Stimulated activated CD8-positive, alpha-beta memory T cell treated with anti-CD3 and anti-CD28 coated beads, Interleukin-15, amount 100 ng/mL, for 1 hour (primary cell): ENCODE measurements at regions not wholly inside any gene's neighbourhood (a gene's known extent, or its start where the extent isn't known, plus 50 kb on each side); places are given as distances from the start of the nearest gene placed in this dataset.
"Not testable (repeated sequence)": the region's sequence is repeated elsewhere in the genome, so short reads cannot be mapped to it uniquely, and the experiment has no call there.

Source experiments
- DNase-seq: peaks from one replicate; pipeline ENCODE4 v3.0.0-alpha.2; 2020; ENCODE audit warnings: low read depth

DNA sequence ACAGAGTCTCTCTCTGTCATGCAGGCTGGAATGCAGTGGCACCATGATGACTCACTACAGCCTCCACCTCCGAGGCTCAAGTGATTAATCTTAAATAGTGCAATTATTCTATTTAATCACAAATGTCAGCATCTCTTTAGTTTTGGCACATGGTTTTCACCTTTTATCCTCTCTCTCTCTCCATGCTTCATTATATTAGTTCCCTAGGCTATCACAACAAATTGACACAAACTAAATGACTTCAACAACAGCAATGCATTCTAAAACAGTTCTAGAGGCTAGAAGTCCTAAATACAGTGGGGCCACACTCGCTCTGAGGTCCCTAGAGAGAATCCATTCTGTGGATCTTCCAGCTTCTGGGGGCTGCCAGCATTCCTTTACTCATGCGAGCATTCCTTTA is 178.2 kb upstream of the ZNG1F start:
- DNase-seq: not testable (repeated sequence)

DNA sequence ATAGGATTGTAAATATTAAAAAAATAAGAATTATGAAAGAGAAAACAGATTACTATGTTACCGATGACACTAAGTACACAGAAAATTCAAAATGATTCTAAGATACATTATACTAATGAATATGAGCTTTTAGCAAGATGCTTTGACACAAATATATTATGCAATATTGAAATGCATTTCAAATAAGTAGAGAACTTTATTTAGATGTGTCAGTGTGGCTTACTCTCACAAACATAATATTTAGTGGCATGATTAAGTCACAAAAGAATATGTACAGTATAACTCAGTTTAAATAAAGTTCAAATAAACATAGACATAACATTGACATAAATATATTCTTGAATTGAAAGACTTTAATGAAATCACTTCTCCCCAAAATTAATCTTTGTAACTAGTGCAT is 172.7 kb upstream of the ZNG1F start:
- not testable (repeated sequence) for DNase-seq

DNA sequence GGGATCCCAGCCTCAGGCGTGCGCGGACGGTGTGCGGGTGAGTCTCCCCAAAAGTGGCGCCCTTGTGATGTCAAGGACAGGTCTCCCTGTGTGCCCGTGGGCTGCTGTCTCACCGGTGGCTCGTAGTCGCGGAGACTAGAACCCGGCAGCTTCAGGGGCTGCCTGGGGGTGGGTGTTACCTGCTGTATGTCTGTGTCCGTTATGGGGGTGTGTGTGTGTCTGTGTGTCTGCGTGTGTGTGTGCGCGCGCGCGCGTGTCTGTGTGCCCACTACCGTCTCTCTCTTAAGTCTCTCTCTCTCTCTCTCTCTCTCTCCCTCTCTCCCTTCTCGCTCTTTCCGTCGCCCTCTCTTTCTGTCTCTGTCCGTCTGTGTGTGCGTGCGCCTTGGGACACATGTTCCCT is 170.0 kb upstream of the ZNG1F start:
- not testable (repeated sequence) for DNase-seq

DNA sequence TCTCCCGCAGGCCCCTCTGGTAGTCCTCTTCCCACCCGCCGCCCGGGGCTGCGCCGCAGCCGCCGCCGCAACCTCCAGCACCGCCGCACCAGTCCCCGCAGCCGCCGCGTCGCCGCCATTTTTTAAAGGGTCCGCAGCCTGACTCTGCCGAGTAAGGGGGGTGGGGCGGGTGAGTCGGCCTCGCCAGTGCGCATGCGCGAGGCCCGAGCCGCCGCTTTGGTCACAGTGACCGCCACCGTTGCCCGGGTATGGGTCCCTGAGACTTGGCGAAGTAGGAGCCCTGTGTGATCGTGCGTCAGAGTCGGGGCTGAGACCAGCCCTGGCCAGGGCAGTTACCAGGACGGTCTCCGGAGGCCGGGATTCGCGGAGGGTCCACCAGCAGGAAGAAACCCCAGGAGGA is 169.6 kb upstream of the ZNG1F start:
- peak; percentile 65 for DNase-seq

DNA sequence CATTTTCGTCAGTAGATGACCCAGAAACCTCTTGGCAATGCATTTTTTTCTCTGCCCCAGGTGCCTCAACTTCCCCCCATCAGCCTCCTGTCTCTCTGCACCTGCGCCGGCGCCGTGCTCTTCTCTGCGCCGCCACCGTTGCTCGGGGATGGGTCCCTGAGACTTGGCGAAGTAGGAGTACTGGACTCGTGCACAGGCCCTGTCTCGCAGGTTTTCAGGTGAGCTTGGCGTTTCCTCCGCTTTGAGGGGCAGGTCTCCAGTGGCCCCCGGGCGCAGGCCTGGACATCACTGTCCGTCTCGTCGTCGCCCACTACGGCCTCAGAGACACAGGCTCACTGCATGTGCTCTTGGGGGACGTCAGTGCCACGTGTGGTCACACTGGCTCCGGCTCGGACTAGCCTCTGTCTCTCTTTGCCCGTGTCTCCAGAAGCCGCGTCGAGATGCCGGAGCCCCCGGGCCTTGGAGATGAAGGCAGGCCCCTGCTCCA is 168.8 kb upstream of the ZNG1F start:
- DNase-seq: not testable (repeated sequence)

DNA sequence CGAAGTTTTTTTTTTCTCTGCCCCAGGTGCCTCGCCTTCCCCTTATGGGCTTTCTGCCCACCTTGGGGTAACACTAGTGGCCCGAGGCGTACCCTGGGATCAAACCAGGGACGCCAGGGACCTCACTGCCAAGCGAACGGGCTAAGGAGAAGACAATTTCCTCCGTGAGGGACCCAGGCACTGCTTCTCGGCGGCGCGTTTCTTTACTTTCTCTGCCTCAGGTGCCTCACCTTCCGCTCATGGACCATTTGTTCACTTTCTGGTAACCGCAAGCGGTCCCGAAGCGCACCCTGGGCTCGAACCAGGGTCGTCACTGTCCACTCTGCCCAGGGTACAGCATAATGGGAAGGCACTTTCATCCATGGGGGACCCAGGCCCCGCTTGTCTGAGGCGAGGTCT is 168.2 kb upstream of the ZNG1F start:
- not testable (repeated sequence) for DNase-seq

DNA sequence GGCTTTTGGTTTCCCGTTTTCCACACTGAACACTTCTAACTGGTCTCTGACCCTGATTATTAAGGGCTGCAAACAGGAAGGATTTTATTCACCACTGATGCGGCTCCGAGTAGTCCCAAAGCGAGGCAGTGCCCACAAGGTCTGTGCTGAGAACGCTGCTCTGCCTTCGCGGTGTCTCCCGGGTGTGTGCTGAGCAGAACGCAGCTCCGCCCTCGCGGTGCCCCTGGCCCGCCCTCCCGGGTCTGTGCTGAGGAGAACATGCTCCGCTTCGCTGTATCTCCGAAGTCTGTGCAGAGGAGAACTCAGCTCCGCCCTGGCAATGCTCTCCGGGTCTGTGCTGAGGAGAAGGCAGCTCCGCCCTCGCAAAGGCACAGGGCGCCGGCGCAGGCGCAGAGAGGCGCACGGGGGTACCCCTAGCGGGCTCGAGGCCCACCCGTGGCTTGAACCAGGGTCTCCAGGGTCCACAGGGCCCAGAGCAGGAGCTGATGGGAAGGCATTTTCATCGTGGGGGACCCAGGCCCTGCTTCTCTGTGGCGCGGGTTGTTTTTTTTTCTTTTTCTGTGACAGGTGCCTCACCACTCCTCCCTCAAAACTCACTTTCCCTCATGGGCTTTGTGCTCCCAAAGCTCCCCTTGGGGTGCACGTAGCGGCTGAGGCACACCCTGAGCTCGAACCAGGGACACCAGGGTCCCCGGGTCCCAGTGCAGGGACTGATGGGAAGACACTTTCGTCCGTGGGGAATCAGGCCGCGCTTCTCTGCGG is 167.7 kb upstream of the ZNG1F start:
- peak; percentile 69 for DNase-seq

DNA sequence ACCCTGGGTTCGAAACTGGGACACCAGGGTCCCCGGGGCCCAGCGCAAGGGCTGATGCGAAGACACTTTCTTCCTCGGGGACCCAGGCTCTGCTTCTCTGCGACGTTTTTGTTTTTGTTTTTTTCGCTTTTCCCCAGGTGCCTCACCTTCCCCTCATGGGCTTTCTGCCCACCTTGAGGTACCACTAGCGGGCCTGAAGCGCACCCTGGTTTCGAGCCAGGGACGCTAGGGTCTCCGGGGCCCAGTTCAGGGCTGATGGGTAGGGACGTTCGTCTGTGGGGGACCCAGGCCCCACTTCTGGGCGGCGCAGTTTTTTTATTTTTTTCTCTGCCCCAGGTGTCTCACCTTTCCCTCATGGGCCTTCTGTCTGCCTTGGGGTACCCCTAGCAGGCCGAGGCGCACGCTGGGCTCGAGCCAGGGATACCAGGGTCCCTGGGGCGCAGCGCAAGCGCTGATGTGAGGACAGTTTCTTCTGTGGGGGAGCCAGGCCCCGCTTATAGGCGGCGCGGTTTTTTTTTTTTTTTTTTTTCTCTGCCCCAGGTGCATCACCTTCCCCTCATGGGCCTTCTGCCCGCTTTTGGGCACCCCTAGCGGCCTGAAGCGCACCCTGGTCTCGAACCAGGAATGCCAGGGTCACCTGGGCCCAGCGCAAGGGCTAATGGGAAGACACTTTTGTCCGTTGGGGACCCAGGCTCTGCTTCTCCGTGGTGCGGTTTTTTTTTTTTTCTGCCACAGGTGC is 166.8 kb upstream of the ZNG1F start:
- not testable (repeated sequence) for DNase-seq

DNA sequence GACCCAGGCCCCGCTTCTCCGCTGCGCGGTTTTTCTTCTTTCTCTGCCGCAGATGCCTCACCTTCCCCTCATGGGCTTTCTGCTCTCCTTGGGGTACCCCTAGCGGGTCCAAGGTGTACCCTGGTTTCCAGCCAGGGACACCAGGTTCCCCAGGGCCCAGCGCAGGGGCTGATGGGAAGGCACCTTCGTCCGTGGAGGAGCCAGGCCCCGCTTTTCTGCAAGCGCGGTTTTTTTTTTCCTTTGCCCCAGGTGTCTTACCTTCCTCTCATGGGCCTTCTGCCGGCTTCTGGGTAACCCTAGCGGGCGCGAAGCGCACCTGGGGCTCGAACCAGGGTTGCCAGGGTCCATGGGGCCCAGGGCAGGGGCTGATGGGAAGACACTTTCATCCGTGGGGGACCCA is 165.9 kb upstream of the ZNG1F start:
- DNase-seq: not testable (repeated sequence)

DNA sequence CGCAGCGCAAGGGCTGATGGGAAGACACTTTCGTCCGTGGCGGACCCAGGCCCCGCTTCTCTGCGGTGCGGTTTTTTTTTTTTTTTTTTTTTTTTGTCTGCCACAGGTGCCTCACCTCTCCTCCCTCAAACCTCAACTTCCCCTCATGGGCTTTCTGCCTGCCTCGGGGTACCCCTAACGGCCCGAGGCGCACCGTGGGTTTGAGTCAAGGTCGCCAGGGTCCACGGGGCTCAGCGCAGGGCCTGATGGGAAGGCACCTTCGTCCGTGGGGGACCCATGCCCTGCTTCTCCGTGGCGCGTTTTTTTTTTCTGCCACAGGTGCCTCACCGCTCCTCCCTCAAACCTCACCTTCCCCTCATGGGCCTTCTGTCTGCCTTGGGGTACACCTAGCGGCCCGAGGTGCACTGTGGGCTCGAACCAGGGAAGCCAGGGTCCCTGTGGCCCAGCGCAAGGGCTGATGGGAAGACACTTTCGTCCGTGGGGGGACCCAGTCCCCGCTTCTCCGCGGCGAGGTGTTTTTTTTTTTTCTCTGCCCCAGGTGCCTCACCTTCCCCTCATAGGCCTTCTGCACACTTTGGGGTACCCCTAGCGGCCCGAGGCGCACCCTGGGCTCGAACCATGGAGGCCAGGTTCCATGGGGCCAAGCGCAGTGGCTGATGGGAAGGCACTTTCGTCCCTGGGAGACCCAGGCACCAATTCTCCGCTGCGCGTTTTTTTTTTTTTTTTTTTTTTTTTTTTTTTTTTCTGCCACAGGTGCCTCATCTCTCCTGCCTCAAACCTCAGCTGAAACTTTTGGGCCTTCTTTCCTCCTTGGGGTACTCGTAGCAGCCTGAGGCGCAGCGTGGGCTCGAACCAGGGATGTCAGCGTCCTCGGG is 165.2 kb upstream of the ZNG1F start:
- not testable (repeated sequence) for DNase-seq

DNA sequence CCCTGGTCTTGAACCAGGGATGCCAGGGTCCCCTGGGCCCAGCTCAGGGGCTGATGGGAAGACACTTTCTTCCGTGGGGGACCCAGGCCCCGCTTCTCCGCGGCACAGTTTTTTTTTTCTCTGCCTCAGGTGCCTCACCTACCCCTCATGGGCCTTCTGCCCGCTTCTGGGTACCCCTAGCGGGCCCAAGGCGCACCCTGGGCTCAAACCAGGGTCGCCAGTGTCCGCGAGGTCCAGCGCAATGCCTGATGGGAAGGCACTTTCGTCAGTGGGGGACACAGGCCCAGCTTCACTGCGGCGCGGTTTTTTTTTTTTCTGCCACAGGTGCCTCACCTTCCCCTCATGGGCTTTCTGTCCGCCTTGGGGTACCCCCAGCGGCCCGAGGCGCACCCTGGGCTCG is 163.9 kb upstream of the ZNG1F start:
- not testable (repeated sequence) for DNase-seq

DNA sequence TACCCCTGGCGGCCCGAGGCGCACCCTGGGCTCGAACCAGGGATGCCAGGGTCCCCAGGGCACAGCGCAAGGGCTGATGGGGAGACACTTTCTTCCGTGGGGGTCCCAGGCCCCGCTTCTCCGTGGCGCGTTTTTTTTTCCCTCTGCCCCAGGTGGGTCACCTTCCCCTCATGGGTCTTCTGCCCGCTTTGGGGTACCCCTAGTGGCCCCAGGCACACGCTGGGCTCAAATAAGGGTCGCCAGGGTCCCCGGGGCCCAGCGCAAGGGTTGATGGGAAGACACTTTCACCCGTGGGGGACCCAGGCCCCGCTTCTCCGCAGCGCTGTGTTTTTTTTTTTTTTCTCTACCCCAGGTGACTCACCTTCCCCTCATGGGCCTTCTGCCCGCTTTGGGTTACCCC is 163.3 kb upstream of the ZNG1F start:
- not testable (repeated sequence) for DNase-seq

DNA sequence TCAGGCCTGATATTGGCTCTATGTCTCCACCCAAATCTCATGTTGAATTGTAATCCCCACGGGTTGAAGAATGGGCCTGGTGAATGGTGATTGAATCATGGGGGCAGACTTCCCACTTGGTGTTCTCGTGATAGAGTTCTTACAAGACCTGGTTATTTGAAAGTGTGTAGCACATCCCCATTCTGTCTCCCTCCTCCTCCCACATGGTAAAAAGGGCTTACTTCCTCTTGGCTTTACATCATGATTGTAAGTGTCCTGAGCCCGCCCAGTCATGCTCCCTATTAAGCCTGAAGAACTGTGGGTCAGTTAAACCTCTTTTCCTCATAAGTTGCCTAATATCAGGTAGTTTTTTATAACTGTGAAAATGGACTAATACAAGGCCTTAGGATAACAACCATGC is 158.8 kb upstream of the ZNG1F start:
- not testable (repeated sequence) for DNase-seq

DNA sequence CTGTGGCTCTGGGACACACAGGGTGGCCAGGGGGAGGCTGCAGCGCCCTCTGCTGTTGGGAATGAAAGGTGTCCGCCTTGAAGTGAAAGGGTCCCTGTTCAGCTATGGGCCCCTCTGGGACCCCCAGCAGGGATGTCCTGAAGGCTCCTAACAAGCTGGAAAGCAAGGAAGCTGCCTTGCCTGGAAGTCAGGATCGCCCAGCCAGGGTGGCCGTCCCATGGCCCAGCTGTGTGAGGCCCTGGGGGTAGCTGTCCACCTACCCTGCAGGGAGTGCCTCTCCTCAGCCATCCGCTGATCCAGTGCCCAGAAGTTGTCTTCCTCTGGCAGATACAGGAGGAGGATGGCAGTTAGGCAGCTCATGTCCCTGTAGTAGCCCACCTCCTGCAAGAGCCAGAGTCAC is 143.4 kb upstream of the ZNG1F start:
- not testable (repeated sequence) for DNase-seq

DNA sequence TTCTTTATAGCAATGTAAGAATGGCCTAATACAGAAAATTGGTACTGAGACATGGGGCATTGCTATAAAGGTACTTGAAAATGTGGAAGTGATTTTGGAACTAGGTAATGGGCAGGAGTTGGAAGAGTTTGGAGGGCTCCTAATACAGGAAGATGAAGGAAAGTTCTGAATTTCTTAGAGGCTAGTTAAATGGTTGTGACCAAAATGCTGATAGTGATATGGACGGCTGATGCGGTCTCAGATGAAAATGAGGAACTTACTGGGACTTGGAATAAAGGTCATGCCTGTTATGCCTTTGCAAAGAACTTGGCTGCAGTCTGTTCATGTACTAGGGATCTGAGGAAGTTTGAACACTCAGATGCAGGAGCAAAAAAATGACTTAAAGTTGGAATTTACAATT is 132.2 kb upstream of the ZNG1F start:
- DNase-seq: not testable (repeated sequence)

DNA sequence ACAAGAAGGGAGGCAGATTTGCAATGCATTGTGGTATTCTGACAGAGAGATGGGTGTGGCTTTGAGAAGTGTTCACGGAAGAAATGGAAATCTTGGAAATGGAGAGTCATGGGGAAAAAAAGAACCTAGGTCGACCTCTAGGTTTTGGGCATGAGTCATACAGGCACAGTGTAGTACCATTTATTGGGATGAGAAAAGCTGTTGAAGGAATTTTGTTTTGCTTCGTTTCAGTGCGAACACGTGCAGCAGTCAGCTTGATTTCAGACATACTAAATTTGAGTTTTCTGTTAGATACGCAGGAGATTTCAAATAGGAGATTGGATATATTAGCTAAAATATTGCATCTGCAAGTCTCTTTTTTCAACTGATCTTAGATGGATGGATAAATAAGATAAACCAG is 119.8 kb upstream of the ZNG1F start:
- DNase-seq: not testable (repeated sequence)

DNA sequence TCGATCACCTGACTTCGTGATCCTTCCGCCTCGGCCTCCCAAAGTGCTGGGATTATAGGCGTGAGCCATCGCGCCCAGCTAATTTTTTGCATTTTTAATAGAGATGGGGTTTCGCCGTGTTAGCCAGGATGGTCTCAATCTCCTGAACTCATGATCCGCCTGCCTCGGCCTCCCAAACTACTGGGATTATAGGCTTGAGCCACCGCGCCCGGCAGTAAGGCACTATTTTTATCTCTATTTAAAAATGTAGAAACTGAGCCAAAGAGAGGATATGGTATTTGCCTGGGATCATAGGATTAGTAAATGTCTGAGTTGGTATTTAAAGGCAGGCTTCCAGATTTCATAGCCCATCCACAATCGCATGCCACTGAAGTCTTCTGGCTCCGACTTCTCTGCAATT is 96.6 kb upstream of the ZNG1F start:
- not testable (repeated sequence) for DNase-seq

DNA sequence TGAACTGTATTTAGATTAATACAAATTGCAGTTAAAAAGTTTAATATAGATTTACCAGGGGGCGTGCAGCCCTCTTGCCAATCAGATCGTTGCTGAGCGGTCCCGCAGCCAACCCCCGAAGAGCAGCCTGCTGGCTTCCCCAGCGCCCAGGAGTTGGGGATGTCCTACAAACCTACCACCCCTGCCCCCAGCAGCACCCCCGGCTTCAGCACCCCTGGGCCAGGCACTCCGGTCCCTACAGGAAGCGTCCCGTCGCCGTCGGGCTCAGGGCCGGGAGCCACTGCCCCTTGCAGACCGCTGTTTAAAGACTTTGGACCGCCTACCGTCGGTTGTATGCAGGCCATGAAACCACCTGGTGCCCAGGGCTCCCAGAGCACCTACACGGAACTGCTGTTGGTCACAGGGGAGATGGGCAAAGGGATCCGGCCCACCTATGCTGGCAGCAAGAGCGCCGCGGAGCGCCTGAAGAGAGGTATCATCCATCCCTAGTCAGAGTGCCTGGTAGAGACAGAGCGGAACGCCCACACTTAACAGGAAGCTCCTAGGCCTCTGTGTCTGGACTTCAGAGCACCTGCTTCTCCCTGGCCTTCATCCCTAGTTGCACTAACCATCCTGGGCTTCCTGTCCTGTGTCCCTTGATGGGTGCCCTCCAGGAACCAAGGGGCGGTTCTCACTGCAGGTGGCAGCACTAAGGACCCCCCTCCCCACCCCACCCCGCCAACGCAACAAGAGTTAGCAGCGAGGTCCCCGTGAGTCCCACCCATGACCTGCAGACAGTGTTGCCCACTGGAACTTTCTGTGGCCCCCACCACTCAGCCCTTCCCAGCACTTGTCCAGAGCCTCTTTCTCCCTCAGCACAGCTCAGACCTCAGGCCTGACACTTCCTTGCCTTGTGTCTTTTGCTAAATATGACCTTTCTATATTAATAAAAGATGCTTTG is 91.5 kb upstream of the ZNG1F start:
- DNase-seq: not testable (repeated sequence)

DNA sequence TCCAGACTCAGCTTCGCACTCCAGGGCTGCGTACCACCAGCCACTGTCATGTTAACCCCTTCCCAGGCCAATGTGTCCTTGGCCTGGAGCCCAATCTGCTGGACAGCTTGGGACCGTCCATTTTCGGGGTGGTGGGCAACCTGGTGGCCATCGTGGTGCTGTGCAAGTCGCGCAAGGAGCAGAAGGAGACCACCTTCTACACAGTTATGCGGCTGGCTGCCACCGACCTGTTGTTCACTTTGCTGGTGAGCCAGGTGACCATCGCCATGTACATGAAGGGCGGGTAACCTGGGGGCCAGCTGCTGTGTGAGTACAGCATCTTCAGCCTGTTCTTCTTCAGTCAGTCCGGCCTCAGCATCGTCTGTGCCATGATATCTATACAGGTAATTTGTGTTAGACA is 90.3 kb upstream of the ZNG1F start:
- not testable (repeated sequence) for DNase-seq

DNA sequence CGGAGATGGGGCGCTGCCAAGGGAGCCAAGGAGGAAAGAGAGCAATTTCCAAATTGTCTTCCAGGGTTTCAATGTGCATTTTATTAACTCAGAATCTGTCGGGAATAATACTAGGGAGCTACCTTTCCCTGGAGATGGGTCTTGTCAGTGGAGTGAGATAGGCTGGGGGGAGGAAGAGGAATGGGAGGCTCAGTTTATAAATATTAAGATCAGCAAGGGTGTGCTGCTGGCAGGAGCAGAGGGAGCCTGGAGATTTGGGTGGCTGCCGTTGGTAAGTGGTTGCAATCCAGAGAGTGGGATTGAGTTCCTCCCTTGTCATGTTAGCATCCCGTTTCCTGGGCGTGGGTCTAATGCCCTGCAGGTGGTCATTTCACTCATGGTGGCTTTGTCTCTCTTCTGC is 89.9 kb upstream of the ZNG1F start:
- not testable (repeated sequence) for DNase-seq
